GM12878 (cell line): ENCODE measurements at regions not wholly inside any gene's neighbourhood (a gene's known extent, or its start where the extent isn't known, plus 50 kb on each side); places are given as distances from the start of the nearest gene placed in this dataset.

Experiments
- ATAC-seq: fragments of 200-7000 bp; cut with Tn5 transposase; 3 replicates; pipeline ENCODE4 v1.9.1; 2020; ENCODE audit warnings: mild to moderate bottlenecking, moderate library complexity
- BruUV-seq: library from RNA; stranded (reverse); fragments of 400-500 nt; replicated peaks from 2 replicates; lab custom pipeline; 2021; lab: Mats Ljungman, UMichigan
- CTCF ChIA-PET: fragments of 300-600 bp; sonication (Branson Sonifier 250); formaldehyde crosslinking; extraction: SDS; loops from one replicate; lab custom pipeline; 2021; ENCODE audit warnings: inconsistent platforms; lab: Yijun Ruan, JAX
- POLR2A ChIA-PET: fragments of 350-600 bp; formaldehyde crosslinking; extraction: SDS; loops from one replicate; lab custom pipeline; 2021; ENCODE audit warnings: inconsistent platforms; lab: Charles Lee
- RAD21 ChIA-PET: fragments of 300-600 bp; sonication (Branson Sonifier 250); formaldehyde crosslinking; loops from one replicate; lab custom pipeline; 2023; ENCODE audit warnings: antibody characterized with exemption; ENCODE audit not compliant: unreplicated experiment; lab: Charles Lee
- SMC1A ChIA-PET: fragments of 300-600 bp; sonication (Branson Sonifier 250); formaldehyde crosslinking; loops from one replicate; lab custom pipeline; 2023; ENCODE audit not compliant: unreplicated experiment, uncharacterized antibody; lab: Charles Lee
- DNase-seq: peaks from one replicate; pipeline ENCODE4 v3.0.0-alpha.2; 2011; ENCODE audit warnings: low read depth, low spot score
- FAIRE-seq: peaks from 3 replicates; lab custom pipeline; 2011; peaks lifted over from hg19 to GRCh38; lab: Jason Lieb, UNC
- H2AFZ ChIP-seq: 2 replicates; pipeline ENCODE4 v1.6.0; 2011; ENCODE audit warnings: low read depth, low read length, control low read depth; ENCODE audit not compliant: control insufficient read depth
- H3K27ac ChIP-seq: 2 replicates; pipeline ENCODE4 v1.5.1; 2011; ENCODE audit warnings: control low read depth; ENCODE audit not compliant: control insufficient read depth, insufficient read depth
- H3K27me3 ChIP-seq, 2 experiments: replicated peaks in 1 of 2; 2 replicates each; pipeline versions ENCODE4 v1.6.0 to v1.6.1; 2011; ENCODE audit warnings: low read length in 1 of 2; ENCODE audit not compliant: control insufficient read depth in 2 of 2, insufficient read depth in 2 of 2
- H3K36me3 ChIP-seq, 2 experiments: 2 replicates each; pipeline ENCODE4 v1.5.1; 2011; ENCODE audit warnings: low read length in 1 of 2; ENCODE audit not compliant: control insufficient read depth in 2 of 2, insufficient read depth in 2 of 2
- H3K4me1 ChIP-seq: 2 replicates; pipeline ENCODE4 v1.6.1; 2011; ENCODE audit warnings: mild to moderate bottlenecking, low read length, moderate library complexity, mixed read lengths; ENCODE audit not compliant: control insufficient read depth, insufficient read depth
- H3K4me2 ChIP-seq: 2 replicates; pipeline ENCODE4 v1.6.0; 2011; ENCODE audit warnings: control low read depth; ENCODE audit not compliant: control insufficient read depth, insufficient read depth
- H3K4me3 ChIP-seq: fragments of 200-600 bp; sonication (generic); 2 replicates; pipeline ENCODE4 v1.5.1; 2016
- H3K79me2 ChIP-seq: 2 replicates; pipeline ENCODE4 v1.6.0; 2011; ENCODE audit warnings: low read length; ENCODE audit not compliant: control insufficient read depth, insufficient read depth
- H3K9ac ChIP-seq: 2 replicates; pipeline ENCODE4 v1.8.0; 2011; ENCODE audit warnings: low read length, control low read depth, mixed read lengths; ENCODE audit not compliant: control insufficient read depth, insufficient read depth
- H3K9me3 ChIP-seq: replicated peaks from 3 replicates; pipeline ENCODE4 v1.5.1; 2011; ENCODE audit warnings: mild to moderate bottlenecking, low read length; ENCODE audit not compliant: control insufficient read depth, insufficient read depth
- H4K20me1 ChIP-seq: 2 replicates; pipeline ENCODE4 v1.6.0; 2011; ENCODE audit not compliant: control insufficient read depth, insufficient read depth
- BCL3 ChIP-seq: IDR thresholded peaks from 2 replicates; pipeline ENCODE4 v1.6.1; 2011; ENCODE audit warnings: borderline replicate concordance, low read depth, mild to moderate bottlenecking, moderate library complexity, low read length; ENCODE audit not compliant: insufficient read depth, poor library complexity, severe bottlenecking
- GABPA ChIP-seq: IDR thresholded peaks from 2 replicates; pipeline ENCODE4 v1.6.1; 2014; ENCODE audit warnings: antibody characterized with exemption, low read depth, mild to moderate bottlenecking, inconsistent platforms
- HSF1 ChIP-seq: fragments of 150-350 bp; IDR thresholded peaks from 2 replicates; pipeline ENCODE4 v1.6.1; 2014; ENCODE audit warnings: mild to moderate bottlenecking, low read depth, low read length
- KLF5 ChIP-seq: fragments of 450-650 bp; IDR thresholded peaks from 2 replicates; pipeline ENCODE4 v1.6.1; 2014; ENCODE audit warnings: mild to moderate bottlenecking; ENCODE audit not compliant: partially characterized antibody
- NR2C1 ChIP-seq: fragments of 450-650 bp; IDR thresholded peaks from 2 replicates; pipeline ENCODE4 v1.6.1; 2017; ENCODE audit warnings: antibody characterized with exemption, mild to moderate bottlenecking, moderate library complexity
- PAX5 ChIP-seq: IDR thresholded peaks from 2 replicates; pipeline ENCODE4 v1.6.1; 2011; ENCODE audit warnings: low read depth, low read length, borderline replicate concordance
- RBBP5 ChIP-seq: fragments of 200-600 bp; sonication (generic); conservative IDR thresholded peaks from 2 replicates; pipeline ENCODE4 v1.6.1; 2016
- SIX5 ChIP-seq: IDR thresholded peaks from 2 replicates; pipeline ENCODE4 v1.6.1; 2011; ENCODE audit warnings: mild to moderate bottlenecking, low read depth, low read length, moderate library complexity; ENCODE audit not compliant: severe bottlenecking
- STAT3 ChIP-seq: IDR thresholded peaks from 2 replicates; pipeline ENCODE4 v1.6.1; 2011; ENCODE audit warnings: low read depth, low read length, improper control_type of control experiment
- TAF1 ChIP-seq: IDR thresholded peaks from 2 replicates; pipeline ENCODE4 v1.6.1; 2011; ENCODE audit warnings: mild to moderate bottlenecking, low read depth, low read length, borderline replicate concordance
- TBL1XR1 ChIP-seq: IDR thresholded peaks from 2 replicates; pipeline ENCODE4 v1.6.1; 2012; ENCODE audit warnings: low read depth, low read length, improper control_type of control experiment
- ZNF207 ChIP-seq: fragments of 450-650 bp; IDR thresholded peaks from 2 replicates; pipeline ENCODE4 v1.6.1; 2014; ENCODE audit warnings: antibody characterized with exemption, mild to moderate bottlenecking, borderline replicate concordance
- WGBS: methylation state at CpG from one replicate; pipeline ENCODE4 v1.1.6; 2016; ENCODE audit warnings: low lambda C conversion rate; ENCODE audit not compliant: insufficient replicate concordance, insufficient coverage; ENCODE audit errors: missing lambda C conversion rate; 5-methylcytosine and 5-hydroxymethylcytosine counted together
- in situ Hi-C: fragments of 300-500 bp; cut with MboI; formaldehyde crosslinking; loops from 9 replicates; pipeline ENCODE4 v1.14.3; 2018; ENCODE audit warnings: mixed read lengths
- intact Hi-C: fragments of 100-400 bp; cut with micrococcal nuclease; formaldehyde crosslinking; loops from one replicate; pipeline ENCODE4 v1.14.2; 2022; ENCODE audit not compliant: unreplicated experiment
- TF ChIP-seq, protein P1 (sequence below): fragments of 450-650 bp; IDR thresholded peaks from 2 replicates; pipeline ENCODE4 v1.6.1; 2017; ENCODE audit warnings: antibody characterized with exemption, mild to moderate bottlenecking, moderate library complexity

DNA sequence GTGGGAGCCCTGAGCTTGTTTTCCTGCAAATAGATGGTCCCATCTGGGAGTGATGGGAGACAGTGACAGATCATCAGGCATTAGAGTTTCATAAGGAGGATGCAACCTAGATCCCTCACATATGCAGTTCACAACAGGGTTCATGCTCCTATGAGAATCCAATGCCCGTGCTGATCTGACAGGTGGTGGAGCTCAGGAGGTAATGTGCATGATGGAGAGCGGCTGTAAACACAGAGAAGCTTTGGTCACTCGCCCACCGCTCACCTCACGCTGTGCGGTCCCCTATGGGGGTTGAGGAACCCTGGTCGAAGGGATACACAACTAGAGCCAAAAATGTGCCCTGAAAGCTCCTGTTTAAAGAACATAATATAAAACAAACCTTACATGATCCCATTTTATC is 88.5 kb upstream of the CREB5 start:
- H2AFZ ChIP-seq = no peak overlapping the region
- no peaks in the 10 kb centered on the region for H3K79me2 ChIP-seq
- H3K4me1 ChIP-seq = no peaks in the 10 kb centered on the region
- intact Hi-C loops = no loop called here
- no peaks in the 10 kb centered on the region for H3K9me3 ChIP-seq
- TF ChIP-seq SIX5 (no peak), TAF1 (no peak)
- TF ChIP-seq, protein P1, sequence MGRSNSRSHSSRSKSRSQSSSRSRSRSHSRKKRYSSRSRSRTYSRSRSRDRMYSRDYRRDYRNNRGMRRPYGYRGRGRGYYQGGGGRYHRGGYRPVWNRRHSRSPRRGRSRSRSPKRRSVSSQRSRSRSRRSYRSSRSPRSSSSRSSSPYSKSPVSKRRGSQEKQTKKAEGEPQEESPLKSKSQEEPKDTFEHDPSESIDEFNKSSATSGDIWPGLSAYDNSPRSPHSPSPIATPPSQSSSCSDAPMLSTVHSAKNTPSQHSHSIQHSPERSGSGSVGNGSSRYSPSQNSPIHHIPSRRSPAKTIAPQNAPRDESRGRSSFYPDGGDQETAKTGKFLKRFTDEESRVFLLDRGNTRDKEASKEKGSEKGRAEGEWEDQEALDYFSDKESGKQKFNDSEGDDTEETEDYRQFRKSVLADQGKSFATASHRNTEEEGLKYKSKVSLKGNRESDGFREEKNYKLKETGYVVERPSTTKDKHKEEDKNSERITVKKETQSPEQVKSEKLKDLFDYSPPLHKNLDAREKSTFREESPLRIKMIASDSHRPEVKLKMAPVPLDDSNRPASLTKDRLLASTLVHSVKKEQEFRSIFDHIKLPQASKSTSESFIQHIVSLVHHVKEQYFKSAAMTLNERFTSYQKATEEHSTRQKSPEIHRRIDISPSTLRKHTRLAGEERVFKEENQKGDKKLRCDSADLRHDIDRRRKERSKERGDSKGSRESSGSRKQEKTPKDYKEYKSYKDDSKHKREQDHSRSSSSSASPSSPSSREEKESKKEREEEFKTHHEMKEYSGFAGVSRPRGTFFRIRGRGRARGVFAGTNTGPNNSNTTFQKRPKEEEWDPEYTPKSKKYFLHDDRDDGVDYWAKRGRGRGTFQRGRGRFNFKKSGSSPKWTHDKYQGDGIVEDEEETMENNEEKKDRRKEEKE = no peak
- TF ChIP-seq, all 136 proteins: peak for 0
- H3K27me3 ChIP-seq = no peaks in the 10 kb centered on the region; a peak in 1 of 4 replicates
- SMC1A ChIA-PET = interaction anchor here (0.7 to 1.3 kb wide), 2 partner anchors 21 to 560 kb away, joined by 3 read pairs; no protein-coding TSS in a partner anchor
- FAIRE-seq (no peak), DNase-seq (no peak), ATAC-seq (no peak)
- POLR2A ChIA-PET = no interaction called here
- H3K4me3 ChIP-seq = no peak overlapping the region
- BruUV-seq = no TSS peak
- H3K4me2 ChIP-seq = no peak overlapping the region
- 57% methylated on average over 7 of the region's 7 CpGs for whole genome bisulfite sequencing
- H4K20me1 ChIP-seq = no peaks in the 10 kb centered on the region
- RAD21 ChIA-PET = no interaction called here
- H3K27ac ChIP-seq = no peak overlapping the region
- CTCF ChIA-PET = interaction anchor here (1.0 kb wide), 1 partner anchor 26 kb away, joined by 3 read pairs; no protein-coding TSS in a partner anchor
- no peaks in the 10 kb centered on the region for H3K36me3 ChIP-seq
- in situ Hi-C loops = no loop called here
- no peak overlapping the region for H3K9ac ChIP-seq

DNA sequence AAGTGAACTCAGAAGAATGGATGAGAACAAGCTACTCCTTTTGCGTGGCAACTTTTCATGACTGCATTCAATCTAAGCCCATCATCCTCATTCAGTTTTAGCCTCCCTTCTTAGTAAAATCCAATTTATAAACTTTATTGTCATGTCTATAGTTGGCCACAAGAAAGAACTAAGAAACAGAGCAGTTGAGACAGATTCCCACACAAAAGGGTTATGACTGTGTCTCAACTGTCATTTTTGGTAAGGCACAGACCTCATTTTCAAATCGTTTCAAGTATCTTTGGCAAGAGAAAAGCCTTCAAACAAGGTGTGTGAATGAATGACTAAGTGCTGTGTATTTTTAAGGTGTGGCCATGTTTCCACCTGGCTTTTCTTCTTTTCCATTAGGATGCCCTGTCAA is 84.2 kb upstream of the CREB5 start:
- H3K4me1 ChIP-seq = peaks cover 3% of the 10 kb centered on the region; the same call in 1 of the 2 replicates
- ChIA-PET RAD21 (no interaction called here), SMC1A (no interaction called here), POLR2A (no interaction called here), CTCF (no interaction called here)
- no peak overlapping the region for H2AFZ ChIP-seq
- no peaks in the 10 kb centered on the region for H3K79me2 ChIP-seq
- no peak overlapping the region for H3K4me2 ChIP-seq
- in situ Hi-C loops (no loop called here), intact Hi-C loops (no loop called here)
- H4K20me1 ChIP-seq = no peaks in the 10 kb centered on the region
- ATAC-seq (no peak), FAIRE-seq (no peak), DNase-seq (no peak)
- no peaks in the 10 kb centered on the region for H3K36me3 ChIP-seq
- 44% methylated on average over 2 of the region's 2 CpGs for WGBS
- BruUV-seq = no TSS peak
- H3K9ac ChIP-seq = no peak overlapping the region
- no peak overlapping the region for H3K4me3 ChIP-seq
- H3K27me3 ChIP-seq = no peaks in the 10 kb centered on the region; a peak in 1 of 4 replicates
- H3K9me3 ChIP-seq = no peaks in the 10 kb centered on the region
- H3K27ac ChIP-seq = no peak overlapping the region
- TF ChIP-seq STAT3 = no peak
- TF ChIP-seq GABPA = no peak
- no peak for TF ChIP-seq HSF1
- no peak for TF ChIP-seq TBL1XR1
- TF ChIP-seq KLF5 = no peak
- no peak for TF ChIP-seq NR2C1
- TF ChIP-seq ZNF207 = no peak
- TF ChIP-seq RBBP5 = no peak
- no peak for TF ChIP-seq PAX5
- TF ChIP-seq BCL3 = no peak
